NCI-H226 (cell line): ENCODE measurements at regions not wholly inside any gene's neighbourhood (a gene's known extent, or its start where the extent isn't known, plus 50 kb on each side); places are given as distances from the start of the nearest gene placed in this dataset.

Source experiments
- DNase-seq: peaks from one replicate; pipeline ENCODE4 v3.0.0-alpha.2; 2015

GRCh38 chr3:117266806-117267205, 557.2 kb downstream of the TUSC7 start:
- no peak for DNase-seq

DNA sequence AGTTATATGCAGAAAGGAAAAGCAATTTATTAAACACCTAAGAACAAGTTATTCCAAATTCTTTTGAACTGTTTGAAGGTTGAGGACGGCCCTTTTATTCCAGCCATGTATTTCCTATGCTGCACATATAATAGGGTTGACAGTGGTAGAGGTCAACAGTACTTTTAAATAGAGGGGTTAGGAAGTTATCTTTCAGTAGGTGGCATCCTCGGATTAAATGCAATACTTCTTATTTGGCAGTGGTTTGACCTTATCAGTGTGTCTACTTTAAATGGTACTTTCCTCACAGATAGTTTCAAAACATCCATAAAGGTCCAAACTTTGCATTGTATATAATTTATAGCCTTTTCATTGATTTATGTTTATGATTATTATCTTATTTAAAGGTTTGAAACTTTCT, 558.7 kb downstream of the TUSC7 start:
- no peak for DNase-seq

GRCh38 chr3:117272274-117272673, 562.7 kb downstream of the TUSC7 start:
- no peak for DNase-seq

DNA sequence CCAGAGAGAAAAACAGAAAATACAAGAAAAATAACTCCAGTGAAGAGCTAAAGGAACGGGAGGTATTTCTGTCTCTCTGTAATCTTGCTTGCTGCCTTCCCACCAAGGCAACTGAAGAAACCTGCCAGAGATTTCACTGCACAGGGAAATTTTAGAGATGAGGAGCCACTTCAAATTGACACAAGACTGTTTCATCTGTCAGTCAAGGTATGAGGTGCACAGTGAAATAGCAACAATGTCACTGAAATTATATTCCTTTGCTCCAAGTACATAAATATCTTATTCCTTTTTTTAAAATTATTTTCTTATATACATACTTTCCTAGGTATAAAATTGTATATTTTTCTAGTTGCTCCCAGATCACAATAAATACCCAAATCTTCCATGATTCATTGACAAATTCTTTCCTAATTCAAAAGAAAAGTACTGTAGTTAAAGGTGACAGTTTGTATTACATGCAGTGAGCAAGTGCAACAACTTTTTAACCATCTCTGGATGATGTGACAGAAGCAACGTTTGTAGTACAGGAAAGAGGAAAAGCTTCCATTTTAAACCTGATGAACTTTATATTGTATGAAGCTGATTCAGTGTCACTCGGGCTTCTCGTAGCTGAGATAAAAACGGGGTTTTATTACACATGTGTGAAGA, 563.4 kb downstream of the TUSC7 start:
- DNase-seq = no peak

GRCh38 chr3:117277816-117278215, 568.2 kb downstream of the TUSC7 start:
- DNase-seq = no peak

GRCh38 chr3:117278424-117279190, 569.0 kb downstream of the TUSC7 start:
- no peak for DNase-seq

DNA sequence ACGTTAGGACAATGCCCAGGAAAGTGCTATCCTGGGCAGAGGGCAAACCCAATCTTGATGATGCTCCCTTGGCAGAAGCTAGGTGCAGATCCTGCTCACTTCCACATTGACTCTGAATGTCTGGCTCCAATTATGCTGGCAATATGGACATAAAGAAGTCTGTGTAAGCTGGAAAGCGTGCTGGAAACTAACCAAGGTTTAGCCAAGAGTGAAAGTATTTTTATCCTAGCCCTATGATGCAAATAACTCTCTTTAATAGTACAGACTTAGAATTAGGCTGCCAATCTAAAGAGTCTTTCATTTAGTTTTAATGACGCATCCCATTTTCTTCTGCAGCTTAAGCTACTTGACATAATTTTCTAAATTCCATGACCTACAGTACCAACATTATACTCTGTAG, 571.8 kb downstream of the TUSC7 start:
- DNase-seq = no peak

- no peak for DNase-seq
Observed at GRCh38 chr3:117282566-117282965, 573.0 kb downstream of the TUSC7 start.

GRCh38 chr3:117285737-117286136, 576.2 kb downstream of the TUSC7 start:
- no peak for DNase-seq

- DNase-seq = no peak
Observed at GRCh38 chr3:117286488-117286887, 576.9 kb downstream of the TUSC7 start.

GRCh38 chr3:117287602-117288001, 578.0 kb downstream of the TUSC7 start:
- DNase-seq = no peak

- DNase-seq = no peak
Observed at GRCh38 chr3:117291476-117291875, 581.9 kb downstream of the TUSC7 start.

DNA sequence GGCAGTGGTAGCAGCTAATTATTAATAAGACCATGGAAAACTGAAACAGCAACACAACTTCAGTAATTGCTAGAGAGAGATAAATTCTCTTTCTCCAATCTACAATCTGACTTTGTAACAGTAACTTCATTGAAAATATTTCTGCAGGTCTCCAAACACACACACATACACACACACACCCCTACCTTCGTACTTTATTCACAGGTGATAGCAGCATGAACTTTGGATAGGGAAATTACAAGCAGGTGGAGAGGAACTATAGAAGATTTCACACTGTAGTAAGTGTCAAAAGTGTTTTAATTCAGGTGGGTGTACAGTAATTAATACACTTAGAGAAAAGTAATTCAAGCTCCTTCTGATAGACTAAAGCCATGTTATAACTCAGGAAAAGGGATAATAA, 587.5 kb downstream of the TUSC7 start:
- no peak for DNase-seq

DNA sequence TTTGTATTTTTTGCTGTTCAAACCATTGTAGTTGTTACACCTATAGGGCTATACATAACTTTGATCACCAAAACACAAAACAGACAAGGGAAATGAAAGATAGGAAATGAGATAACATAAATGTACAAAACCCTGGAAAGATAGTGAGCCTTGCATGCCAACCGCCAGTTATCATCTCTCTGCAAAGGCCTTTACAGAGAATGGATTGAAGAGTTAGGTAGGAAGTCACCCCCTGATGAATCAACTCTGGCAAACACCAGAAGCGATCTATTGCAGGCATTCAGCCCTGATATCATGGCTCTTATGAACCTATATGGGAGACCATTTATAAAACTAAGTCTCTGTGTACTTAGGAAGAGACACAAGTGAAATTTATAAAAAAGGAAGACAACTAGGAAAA, 588.0 kb downstream of the TUSC7 start:
- no peak for DNase-seq

GRCh38 chr3:117298273-117298672, 588.7 kb downstream of the TUSC7 start:
- no peak for DNase-seq

DNA sequence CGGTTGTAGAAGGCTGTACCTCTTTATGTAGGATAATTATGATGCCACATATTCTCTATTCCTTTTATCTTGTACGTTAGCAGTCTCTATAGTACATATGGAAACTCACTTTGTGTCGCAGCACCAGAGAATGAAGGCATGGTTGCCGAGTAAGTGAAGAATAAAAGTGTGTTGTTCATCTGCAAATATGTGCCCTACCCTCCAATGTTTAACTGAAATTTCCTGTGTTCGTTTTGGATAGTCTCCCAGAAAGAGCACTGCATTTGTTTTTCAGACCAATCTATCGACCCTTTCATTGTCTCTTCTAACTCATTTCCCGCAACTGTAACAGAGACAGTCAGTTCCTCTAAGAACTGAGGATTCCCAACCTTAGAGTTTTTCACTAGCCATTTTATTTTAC, 592.8 kb downstream of the TUSC7 start:
- DNase-seq = no peak

GRCh38 chr3:117303443-117303842, 593.9 kb downstream of the TUSC7 start:
- no peak for DNase-seq

- DNase-seq = no peak
Observed at GRCh38 chr3:117304681-117305080, 595.1 kb downstream of the TUSC7 start.

DNA sequence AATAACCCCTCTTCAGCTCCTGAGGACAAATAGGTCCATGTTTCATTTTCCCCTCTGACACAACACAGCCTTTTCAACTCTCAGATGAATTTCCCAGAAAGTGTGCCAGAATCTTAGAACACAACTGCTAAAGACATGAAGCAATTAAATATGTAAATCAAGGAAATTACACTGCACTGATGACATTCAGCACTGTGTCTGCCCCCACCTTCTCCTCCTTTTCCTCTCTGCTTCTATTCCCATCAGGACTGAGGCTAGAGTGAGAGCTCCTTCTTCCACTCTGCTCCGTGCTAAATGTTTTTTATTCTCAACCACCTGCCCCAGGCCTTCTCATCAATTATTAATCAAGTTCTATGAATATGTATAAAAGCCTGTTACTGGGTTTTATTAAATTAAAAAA, 596.1 kb downstream of the TUSC7 start:
- no peak for DNase-seq

DNA sequence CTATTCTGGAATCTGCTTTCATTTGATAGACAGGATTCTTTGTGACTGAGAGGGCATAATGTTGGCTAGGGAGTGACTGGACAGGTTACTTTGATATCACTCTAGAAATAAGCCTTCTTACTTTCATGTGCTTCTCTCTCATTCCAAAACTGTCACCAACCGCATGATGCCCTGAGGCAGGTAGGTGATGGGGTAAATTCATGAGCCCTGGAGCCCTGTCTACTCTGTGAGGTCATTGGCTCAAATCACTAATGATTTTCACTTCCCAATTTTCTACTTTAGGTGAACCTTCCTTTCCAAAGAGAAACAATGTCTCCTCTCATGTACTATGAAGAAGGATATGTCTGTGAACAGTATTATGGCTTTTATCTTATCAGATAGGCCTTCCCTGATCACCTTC, 596.7 kb downstream of the TUSC7 start:
- no peak for DNase-seq

GRCh38 chr3:117308353-117308752, 598.8 kb downstream of the TUSC7 start:
- no peak for DNase-seq

- DNase-seq = no peak
Observed at GRCh38 chr3:117308756-117309155, 599.2 kb downstream of the TUSC7 start.

DNA sequence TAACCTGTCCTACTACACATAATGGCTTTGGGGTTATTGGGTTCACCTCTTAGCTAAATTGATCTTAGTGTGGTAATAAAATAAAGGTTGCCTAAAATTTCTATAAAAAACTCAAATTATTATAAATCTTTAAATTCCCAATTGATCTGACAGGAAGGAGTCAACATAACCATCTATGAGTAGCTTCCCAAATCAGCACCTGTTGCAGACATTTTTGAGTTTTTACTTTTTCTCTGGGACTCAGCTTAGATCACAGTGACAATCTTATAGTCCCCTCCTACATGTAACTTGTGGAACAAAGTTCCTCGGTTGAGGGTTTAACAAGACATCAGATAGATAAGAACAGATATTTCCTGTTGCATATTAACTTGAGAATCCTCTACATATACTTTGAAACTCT, 601.0 kb downstream of the TUSC7 start:
- no peak for DNase-seq

- DNase-seq = no peak
Observed at GRCh38 chr3:117314441-117315150, 605.0 kb downstream of the TUSC7 start.
